ENCODE measurements at regions not wholly inside any gene's neighbourhood (a gene's known extent, or its start where the extent isn't known, plus 50 kb on each side); places are given as distances from the start of the nearest gene placed in this dataset.
A peak's percentile ranks its signal among the peaks of the same experiment; 100 is the strongest.

- DNase-seq (ENCODE audit: low read depth) = no peak
Observed at GRCh38 chr2:240309214-240309613, 126.2 kb upstream of the GPC1 start.

- DNase-seq (ENCODE audit: low read depth) = no peak
Observed at GRCh38 chr2:240310201-240310600, 125.3 kb upstream of the GPC1 start.

- no peak for DNase-seq (ENCODE audit: low read depth)
Observed at GRCh38 chr2:240310645-240311044, 124.8 kb upstream of the GPC1 start.

DNA sequence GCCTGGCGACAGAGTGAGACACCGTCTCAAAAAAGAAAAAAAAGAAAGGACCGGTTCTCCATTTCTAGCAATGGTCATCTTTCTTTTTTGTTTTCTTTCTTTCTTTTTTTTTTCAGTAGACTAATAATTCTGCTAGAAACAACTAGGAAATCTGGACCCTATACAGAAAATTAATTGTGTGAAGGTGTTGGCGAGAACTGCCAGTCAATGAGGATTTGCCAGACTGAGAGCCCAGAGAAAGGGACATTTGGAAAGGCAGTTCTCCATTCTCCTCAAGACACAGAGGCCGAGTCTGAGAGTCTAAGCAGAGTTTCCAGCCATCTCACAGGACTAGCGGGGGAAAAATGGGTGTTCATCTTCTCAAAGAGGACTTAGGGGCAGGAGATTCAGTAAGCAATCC is 123.6 kb upstream of the GPC1 start:
- no peak for DNase-seq (ENCODE audit: low read depth)

DNA sequence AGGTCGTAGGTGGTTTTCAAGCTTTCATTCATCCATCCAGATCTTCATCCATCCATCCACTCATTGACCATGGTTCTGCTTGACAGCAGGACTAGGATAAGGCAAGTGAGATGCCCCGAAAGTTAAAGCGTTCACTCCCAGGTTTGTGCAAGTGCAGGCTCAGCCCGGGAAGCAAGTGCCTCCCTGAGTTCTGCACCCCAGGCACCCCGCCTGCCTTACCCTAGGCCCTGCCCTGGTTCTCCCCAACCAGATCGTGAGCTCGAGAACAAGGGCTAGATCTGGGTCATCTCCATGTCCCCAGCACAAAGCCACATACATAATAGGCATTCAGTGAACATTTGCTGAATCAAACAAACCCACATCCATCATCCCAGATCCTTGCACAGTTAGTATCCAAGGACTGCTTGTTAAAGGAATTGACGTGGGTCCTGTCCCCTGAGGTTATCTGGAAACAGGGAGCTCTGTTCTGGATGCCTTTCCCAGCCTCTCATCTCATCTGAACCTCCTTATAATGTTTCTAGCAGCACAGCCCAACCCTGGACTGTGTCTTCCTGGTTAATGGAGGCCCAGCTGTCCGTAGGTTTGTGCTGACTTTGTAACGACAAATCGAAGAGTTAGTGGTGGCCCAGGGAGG is 116.1 kb upstream of the GPC1 start:
- peak; percentile 32 for DNase-seq (ENCODE audit: low read depth)

- no peak for DNase-seq (ENCODE audit: low read depth)
Observed at GRCh38 chr2:240319855-240320203, 115.6 kb upstream of the GPC1 start.

DNA sequence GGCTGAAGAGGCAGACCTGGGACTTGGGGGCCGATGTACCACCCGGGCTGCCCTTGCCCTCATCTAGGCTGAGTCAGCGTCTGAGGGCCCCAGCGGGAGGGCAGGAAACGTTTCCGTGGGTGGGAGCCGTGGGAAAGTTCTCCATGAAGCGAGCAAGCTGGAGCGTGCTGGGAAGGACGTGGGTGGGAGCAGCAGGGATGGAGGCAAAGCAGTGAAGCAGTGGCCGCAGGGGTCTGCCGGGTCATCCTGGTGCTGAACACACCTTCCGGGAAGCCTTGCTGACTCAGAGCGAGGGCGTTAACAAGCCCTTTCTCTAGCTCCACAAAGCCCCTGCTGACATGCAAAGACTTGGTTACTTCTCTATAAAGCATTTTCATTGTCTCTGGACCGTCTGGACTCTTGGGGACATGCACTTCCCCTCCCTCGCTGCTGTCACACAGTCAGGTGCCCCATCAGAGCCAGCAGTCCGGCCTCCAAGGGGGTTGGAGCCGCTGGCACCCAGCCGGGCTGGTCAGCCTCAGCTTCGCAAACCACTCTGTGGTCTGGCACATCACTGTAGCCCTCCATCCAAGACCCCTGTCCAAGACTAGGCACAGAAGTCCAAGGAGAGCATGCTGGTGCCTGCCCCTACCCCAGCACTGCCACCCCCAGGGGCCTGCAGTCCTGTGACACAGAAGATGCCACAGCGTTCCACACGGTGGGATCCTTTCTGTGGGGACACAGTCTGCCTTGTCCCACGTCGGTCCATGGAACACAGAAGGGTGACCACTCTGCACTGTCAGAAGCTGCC is 115.1 kb upstream of the GPC1 start:
- peak; percentile 74 for DNase-seq (ENCODE audit: low read depth)

DNA sequence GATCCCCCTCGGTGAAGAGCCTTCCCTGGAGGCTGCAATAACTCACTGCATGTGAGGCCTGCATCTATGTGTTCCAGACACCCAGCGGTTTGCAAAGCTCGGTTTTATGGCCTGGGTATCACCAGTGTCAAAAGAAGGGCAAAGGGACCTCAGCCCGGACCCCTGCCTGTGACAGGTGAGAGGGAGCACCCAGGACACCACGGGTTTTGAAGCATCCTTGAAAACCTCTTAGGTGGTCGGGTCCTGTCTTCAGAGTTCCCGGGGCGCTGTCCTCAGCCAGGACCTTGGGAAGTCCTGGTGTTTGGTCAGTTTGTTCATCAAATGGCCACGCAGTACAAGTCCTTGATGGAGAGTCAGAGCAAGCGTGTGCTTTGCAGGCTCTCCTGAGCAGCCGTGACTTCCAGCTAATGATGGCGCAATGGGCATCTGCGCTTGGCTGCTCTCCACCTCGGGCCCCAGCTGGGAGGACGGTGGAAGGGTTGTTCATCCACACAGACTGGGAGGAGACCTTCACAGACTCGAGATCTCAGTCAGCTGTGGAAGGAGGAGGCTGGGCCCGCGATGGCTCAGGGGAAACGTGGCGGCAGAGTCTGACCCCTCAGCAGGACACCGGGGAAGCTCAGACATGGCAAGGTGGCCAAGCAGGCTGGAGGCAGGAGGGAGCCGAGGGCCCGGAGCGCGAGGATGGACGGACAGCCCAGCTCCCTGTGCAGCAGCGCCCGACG is 113.1 kb upstream of the GPC1 start:
- peak; percentile 41 for DNase-seq (ENCODE audit: low read depth)

- DNase-seq (ENCODE audit: low read depth) = no peak
Observed at GRCh38 chr2:240322991-240323390, 112.5 kb upstream of the GPC1 start.

DNA sequence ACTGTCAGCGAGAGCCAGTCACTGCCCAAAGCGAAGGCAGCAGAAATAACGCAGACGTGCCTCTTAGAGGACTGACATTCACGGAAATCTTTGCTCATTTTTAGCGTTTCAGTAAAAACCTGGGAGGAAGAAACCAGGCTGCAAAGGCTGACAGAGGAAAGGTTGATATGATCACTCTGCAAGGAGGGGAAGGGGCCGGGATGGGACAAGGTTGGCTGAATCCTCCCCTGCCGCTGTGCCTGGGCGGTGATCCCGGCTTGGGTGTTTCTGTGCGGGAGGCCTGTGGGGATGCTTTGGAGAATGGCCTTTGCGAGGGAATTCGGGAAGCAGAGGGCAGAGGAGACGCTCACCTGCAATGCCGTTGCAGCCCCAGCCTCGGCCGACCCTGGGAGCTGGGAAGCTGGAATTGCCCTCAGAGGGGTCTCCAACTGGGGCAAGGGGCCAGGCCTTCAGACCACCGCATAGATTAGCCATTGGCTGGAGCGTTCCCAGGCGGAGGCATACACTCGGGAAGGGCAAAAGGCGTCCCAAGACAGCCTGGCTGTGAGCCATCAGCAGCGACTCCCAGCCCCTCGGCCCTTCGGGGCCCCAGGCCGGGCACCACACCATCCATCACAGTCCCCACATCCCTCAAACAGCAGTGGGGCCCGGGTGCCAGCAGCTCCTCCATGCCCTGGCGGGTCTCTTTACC is 111.7 kb upstream of the GPC1 start:
- DNase-seq (ENCODE audit: low read depth) = no peak

GRCh38 chr2:240324312-240325015 is 111.0 kb upstream of the GPC1 start:
- DNase-seq (ENCODE audit: low read depth) = no peak

DNA sequence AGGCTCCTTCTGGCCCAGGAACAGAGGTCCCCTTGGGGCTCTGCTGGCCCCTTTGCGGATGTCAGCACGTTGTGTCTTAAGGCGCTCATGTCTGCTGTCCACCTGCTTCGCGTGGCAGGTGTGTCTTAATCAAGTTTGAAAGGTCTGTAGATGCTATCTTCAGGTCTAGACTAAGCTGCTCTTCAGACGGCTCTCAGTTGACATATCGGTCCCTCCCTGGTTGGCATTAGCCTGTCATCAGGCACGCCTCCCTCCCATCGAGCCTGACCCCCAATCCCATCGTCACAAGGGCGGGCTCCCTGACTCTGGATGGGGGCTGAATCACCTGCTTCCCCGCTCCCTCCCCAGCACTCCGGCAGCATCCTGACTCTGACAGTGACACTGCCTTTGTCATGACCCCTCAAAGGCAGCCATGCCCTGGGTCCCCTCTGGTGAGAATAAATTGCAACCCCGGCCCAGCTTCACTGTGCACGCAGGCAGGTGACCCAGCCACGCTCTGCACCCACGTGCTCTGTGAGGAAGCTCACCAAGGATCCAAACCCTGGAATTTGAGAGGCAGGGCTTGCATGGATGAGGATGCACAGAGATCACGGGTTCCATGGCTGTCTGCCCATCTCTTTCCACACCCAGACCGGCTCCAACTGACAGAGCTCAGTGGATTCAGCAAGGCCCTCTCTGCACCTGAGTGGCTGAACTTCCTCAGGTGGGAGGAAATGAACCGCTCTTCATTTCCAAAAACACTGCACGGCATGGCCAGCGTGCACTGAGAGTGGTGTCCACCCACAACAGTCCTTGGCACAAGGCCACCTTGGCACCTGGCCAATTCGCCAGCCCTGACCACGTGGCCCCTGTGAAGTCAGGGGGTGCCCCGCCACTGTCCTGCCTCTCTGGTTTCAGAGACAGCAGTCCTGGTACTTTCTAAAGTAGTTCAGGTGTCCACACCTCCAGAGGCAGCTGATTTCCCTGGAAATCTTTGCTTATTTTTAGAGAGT is 110.2 kb upstream of the GPC1 start:
- DNase-seq (ENCODE audit: low read depth) = no peak

DNA sequence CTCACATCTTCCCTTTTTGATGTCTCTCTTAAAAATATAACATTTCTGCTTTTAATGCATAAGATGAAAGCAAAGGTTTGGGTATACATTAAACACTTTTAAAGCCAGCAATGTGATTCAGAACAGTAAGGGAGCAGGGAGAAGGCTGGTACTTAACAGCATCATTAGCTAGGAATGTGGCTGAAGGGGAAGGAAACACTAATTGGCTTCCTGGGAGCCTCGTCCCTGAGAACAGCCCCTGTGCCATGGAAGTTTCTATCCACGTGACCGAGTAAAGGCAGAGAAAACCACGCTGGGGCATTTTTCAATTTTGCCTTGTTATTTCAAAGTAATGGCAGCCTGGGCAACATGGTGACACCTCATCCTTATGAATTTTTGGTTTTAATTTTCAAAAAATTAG is 109.2 kb upstream of the GPC1 start:
- DNase-seq (ENCODE audit: low read depth) = no peak

- DNase-seq (ENCODE audit: low read depth) = no peak
Observed at GRCh38 chr2:240326886-240327285, 108.6 kb upstream of the GPC1 start.

DNA sequence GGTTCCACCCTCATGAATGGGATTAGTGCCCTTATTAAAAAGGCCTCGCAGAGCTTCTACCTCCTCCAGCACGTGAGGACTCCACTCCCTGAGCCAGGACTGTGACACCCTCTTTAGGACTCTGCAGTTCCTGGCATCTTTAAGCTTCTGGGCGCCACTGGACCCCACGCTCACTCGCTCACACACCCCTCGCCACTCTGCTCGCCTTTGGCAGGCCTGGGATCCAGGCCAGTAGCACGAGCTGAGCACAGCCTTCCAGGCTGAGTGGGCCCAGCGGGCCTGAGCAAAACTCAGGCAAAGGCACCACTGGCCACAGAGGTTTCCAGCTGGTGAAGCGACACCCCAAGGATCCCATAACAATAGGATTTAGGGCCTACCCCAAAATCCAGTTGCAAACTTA is 107.9 kb upstream of the GPC1 start:
- DNase-seq (ENCODE audit: low read depth) = no peak

DNA sequence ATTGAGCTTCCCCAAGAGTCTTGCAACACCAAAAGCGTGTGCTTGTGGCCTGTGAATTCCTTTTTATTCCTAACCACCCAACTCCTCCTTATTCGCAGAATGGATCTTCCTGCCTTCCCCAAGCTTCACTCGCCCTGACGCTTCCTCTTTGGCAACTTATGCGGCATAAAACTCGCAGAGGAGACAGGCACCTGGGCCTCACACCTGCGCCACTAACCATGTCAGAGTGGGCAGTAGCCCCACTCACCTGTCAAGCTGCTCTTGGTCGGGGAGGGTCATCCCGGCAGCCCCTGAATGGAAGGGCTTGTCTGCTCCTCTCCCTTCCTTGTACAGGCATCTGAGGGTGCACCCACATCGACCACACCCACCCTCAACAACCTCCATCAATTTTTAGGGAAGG is 106.9 kb upstream of the GPC1 start:
- no peak for DNase-seq (ENCODE audit: low read depth)

DNA sequence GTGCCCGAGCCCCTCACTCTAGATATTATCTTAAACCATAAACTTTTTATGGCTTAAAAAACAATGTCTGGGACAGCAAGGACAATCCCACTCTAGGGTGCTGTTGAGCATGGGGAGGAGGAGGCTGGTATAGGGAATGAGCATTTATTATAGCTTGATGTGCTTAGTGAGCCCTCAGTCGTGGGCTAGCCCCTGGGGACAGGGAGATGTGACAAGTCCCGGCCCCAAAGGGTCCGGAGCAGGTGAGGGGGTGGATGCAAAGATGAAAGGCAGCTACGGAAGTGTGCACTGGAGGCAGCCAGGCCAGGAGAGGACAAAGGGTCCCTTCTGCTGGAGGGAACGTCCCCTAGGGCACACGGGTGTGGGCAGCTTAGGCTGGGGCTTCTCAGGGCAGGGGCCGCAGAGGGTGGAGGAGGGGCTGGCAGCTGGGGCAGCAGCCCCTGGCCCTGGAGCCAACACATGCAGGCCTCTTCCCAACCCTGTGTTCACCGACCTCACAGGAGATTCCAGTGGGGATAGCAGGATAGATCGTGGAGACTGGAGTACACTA is 106.3 kb upstream of the GPC1 start:
- DNase-seq (ENCODE audit: low read depth) = peak; percentile 27

DNA sequence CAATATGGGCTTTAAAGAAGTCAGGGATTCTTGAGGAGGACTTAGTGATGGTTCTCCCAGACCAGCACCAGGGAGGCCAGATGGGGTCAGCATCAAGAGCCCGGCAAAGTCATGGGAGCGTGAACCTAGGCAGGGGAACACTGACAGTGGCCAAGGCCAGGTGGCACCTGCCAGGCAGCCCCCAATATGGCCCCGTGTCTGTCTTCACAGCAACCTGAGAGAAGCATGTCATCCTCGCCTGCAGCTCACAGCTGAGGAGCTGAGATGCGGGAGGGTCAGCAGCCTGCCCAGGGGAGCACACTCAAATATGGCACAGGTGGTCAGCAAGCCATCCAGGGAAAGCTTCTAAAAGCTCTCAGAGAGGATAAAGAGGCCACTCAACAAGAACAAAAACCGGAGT is 105.7 kb upstream of the GPC1 start:
- no peak for DNase-seq (ENCODE audit: low read depth)

- no peak for DNase-seq (ENCODE audit: low read depth)
Observed at GRCh38 chr2:240333985-240334384, 101.5 kb upstream of the GPC1 start.

DNA sequence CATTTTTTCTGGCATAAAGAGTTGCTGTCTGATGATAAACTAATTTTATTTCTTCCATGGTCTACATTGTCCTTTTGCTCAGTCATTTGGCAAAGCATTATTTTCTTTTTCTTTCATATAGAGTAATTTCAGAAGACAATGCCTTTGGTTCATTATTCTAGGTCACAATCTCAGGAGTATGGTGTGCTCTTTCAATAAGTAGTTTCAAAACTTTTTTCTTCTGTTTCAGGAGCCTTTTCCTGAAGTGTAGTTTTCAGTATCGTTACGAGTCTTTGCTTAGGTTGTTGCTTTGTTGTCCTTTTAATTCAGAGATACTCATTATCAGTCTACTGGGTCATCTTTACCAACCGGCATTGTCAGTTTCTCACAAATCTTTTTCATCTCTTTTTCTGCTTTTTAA is 100.4 kb upstream of the GPC1 start:
- no peak for DNase-seq (ENCODE audit: low read depth)

All from myocyte (in vitro differentiated cells).